ENCODE measurements at regions not wholly inside any gene's neighbourhood (a gene's known extent, or its start where the extent isn't known, plus 50 kb on each side); places are given as distances from the start of the nearest gene placed in this dataset.

- Histone ChIP-seq H3K27ac (ENCODE audit: low read length) (0 out of 2 replicates have a peak overlapping the region, but pooled peaks have one; percentile 27), H3K4me3 (ENCODE audit: low read depth in 1 of 2, low read length in 2 of 2) (no peak overlapping the region), H2AFZ (ENCODE audit: low read depth, low read length) (no peak overlapping the region), H3K79me2 (ENCODE audit: insufficient read depth, low read length) (no peaks in the 10 kb centered on the region), H3K9ac (ENCODE audit: low read depth, low read length) (no peak overlapping the region), H3K36me3 (ENCODE audit: insufficient read depth, low read length) (no peaks in the 10 kb centered on the region), H4K20me1 (ENCODE audit: insufficient read depth, low read length) (no peaks in the 10 kb centered on the region), H3K9me3 (ENCODE audit: insufficient read depth, low read length, severe bottlenecking) (no peaks in the 10 kb centered on the region), H3K4me2 (ENCODE audit: insufficient read depth, low read length) (no peak overlapping the region), H3K4me1 (ENCODE audit: insufficient read depth, low read length) (peaks cover 20% of the 10 kb centered on the region), H3K27me3 (ENCODE audit: insufficient read depth, low read length, poor library complexity) (no peaks in the 10 kb centered on the region)
- TF ChIP-seq CTCF (IDR thresholded peaks at IDR 0.05; ENCODE audit: borderline replicate concordance, extremely low read depth, low read length, poor library complexity, severe bottlenecking) (no peak), EZH2 (IDR thresholded peaks at IDR 0.05; ENCODE audit: borderline replicate concordance, low read depth, low read length, severe bottlenecking) (no peak)
- ATAC-seq (ENCODE audit: insufficient read depth, low read depth) = no peak
- no peak for DNase-seq
These were observed 337.6 kb upstream of the IRX1 start for GRCh38 chr5:3258050-3258449.

- TF ChIP-seq CTCF (IDR thresholded peaks at IDR 0.05; ENCODE audit: borderline replicate concordance, extremely low read depth, low read length, poor library complexity, severe bottlenecking) = no peak
- no peak for TF ChIP-seq EZH2 (IDR thresholded peaks at IDR 0.05; ENCODE audit: borderline replicate concordance, low read depth, low read length, severe bottlenecking)
- DNase-seq = no peak
These were observed 343.4 kb upstream of the IRX1 start for GRCh38 chr5:3252235-3252634.

GRCh38 chr5:3251784-3252183 is 343.8 kb upstream of the IRX1 start:
- DNase-seq = no peak
- Histone ChIP-seq H3K9ac (ENCODE audit: low read depth, low read length) (no peak overlapping the region), H3K4me2 (ENCODE audit: insufficient read depth, low read length) (no peak overlapping the region), H3K27ac (ENCODE audit: low read length) (no peak overlapping the region), H3K4me1 (ENCODE audit: insufficient read depth, low read length) (peaks cover 26% of the 10 kb centered on the region), H4K20me1 (ENCODE audit: insufficient read depth, low read length) (no peaks in the 10 kb centered on the region), H3K27me3 (ENCODE audit: insufficient read depth, low read length, poor library complexity) (no peaks in the 10 kb centered on the region), H3K9me3 (ENCODE audit: insufficient read depth, low read length, severe bottlenecking) (no peaks in the 10 kb centered on the region), H3K4me3 (ENCODE audit: low read depth in 1 of 2, low read length in 2 of 2) (no peak overlapping the region), H3K79me2 (ENCODE audit: insufficient read depth, low read length) (no peaks in the 10 kb centered on the region), H2AFZ (ENCODE audit: low read depth, low read length) (no peak overlapping the region), H3K36me3 (ENCODE audit: insufficient read depth, low read length) (no peaks in the 10 kb centered on the region)
- TF ChIP-seq EZH2 (IDR thresholded peaks at IDR 0.05; ENCODE audit: borderline replicate concordance, low read depth, low read length, severe bottlenecking) = no peak
- TF ChIP-seq CTCF (IDR thresholded peaks at IDR 0.05; ENCODE audit: borderline replicate concordance, extremely low read depth, low read length, poor library complexity, severe bottlenecking) = no peak
- ATAC-seq (ENCODE audit: insufficient read depth, low read depth) = no peak

More at GRCh38 chr5:3252235-3252634, 343.4 kb upstream of the IRX1 start:
- no peaks in the 10 kb centered on the region for H3K36me3 ChIP-seq (ENCODE audit: insufficient read depth, low read length)
- no peak overlapping the region for H2AFZ ChIP-seq (ENCODE audit: low read depth, low read length)
- no peak overlapping the region for H3K27ac ChIP-seq (ENCODE audit: low read length)
- ATAC-seq (ENCODE audit: insufficient read depth, low read depth) = no peak
- no peak overlapping the region for H3K4me2 ChIP-seq (ENCODE audit: insufficient read depth, low read length)
- H3K4me3 ChIP-seq (ENCODE audit: low read depth in 1 of 2, low read length in 2 of 2) = no peak overlapping the region
- H3K4me1 ChIP-seq (ENCODE audit: insufficient read depth, low read length) = peaks cover 26% of the 10 kb centered on the region
- H3K27me3 ChIP-seq (ENCODE audit: insufficient read depth, low read length, poor library complexity) = no peaks in the 10 kb centered on the region
- H3K79me2 ChIP-seq (ENCODE audit: insufficient read depth, low read length) = no peaks in the 10 kb centered on the region
- no peaks in the 10 kb centered on the region for H4K20me1 ChIP-seq (ENCODE audit: insufficient read depth, low read length)
- H3K9me3 ChIP-seq (ENCODE audit: insufficient read depth, low read length, severe bottlenecking) = no peaks in the 10 kb centered on the region
- H3K9ac ChIP-seq (ENCODE audit: low read depth, low read length) = no peak overlapping the region

- no peak for TF ChIP-seq CTCF (IDR thresholded peaks at IDR 0.05; ENCODE audit: borderline replicate concordance, extremely low read depth, low read length, poor library complexity, severe bottlenecking)
- TF ChIP-seq EZH2 (IDR thresholded peaks at IDR 0.05; ENCODE audit: borderline replicate concordance, low read depth, low read length, severe bottlenecking) = no peak
- DNase-seq (no peak), ATAC-seq (ENCODE audit: insufficient read depth, low read depth) (peak; percentile 44; the same call in 1 of the 3 replicates)
- no peak overlapping the region for H3K4me2 ChIP-seq (ENCODE audit: insufficient read depth, low read length)
- H3K9me3 ChIP-seq (ENCODE audit: insufficient read depth, low read length, severe bottlenecking) = no peaks in the 10 kb centered on the region
- H3K36me3 ChIP-seq (ENCODE audit: insufficient read depth, low read length) = no peaks in the 10 kb centered on the region
- no peaks in the 10 kb centered on the region for H3K79me2 ChIP-seq (ENCODE audit: insufficient read depth, low read length)
- H2AFZ ChIP-seq (ENCODE audit: low read depth, low read length) = 0 out of 2 replicates have a peak overlapping the region, but pooled peaks have one; percentile 33
- H3K9ac ChIP-seq (ENCODE audit: low read depth, low read length) = no peak overlapping the region
- H3K27ac ChIP-seq (ENCODE audit: low read length) = no peak overlapping the region
- H4K20me1 ChIP-seq (ENCODE audit: insufficient read depth, low read length) = no peaks in the 10 kb centered on the region
- H3K27me3 ChIP-seq (ENCODE audit: insufficient read depth, low read length, poor library complexity) = no peaks in the 10 kb centered on the region
- no peak overlapping the region for H3K4me3 ChIP-seq (ENCODE audit: low read depth in 1 of 2, low read length in 2 of 2)
- H3K4me1 ChIP-seq (ENCODE audit: insufficient read depth, low read length) = peaks cover 15% of the 10 kb centered on the region
These were observed 346.2 kb upstream of the IRX1 start for GRCh38 chr5:3249401-3249800.

Data from DND-41 (cell line).